Lower leg skin (tissue), 3 donors: ENCODE measurements at regions not wholly inside any gene's neighbourhood (a gene's known extent, or its start where the extent isn't known, plus 50 kb on each side); places are given as distances from the start of the nearest gene placed in this dataset.

ENCODE experiments used
- CTCF ChIP-seq, 3 donors: fragments of 450-650 bp; IDR thresholded peaks; one replicate each; pipeline ENCODE4 v1.5.1; 2016; ENCODE audit warnings: antibody characterized with exemption in 3 of 3, mild to moderate bottlenecking in 3 of 3, moderate library complexity in 2 of 3
- POLR2A ChIP-seq, 2 donors: fragments of 450-650 bp; IDR thresholded peaks; one replicate each; pipeline ENCODE4 v1.6.1; 2016 to 2017; ENCODE audit warnings: antibody characterized with exemption in 2 of 2, mild to moderate bottlenecking in 1 of 2, moderate library complexity in 1 of 2

- TF ChIP-seq CTCF (IDR thresholded peaks at IDR 0.05) (no peak), POLR2A (IDR thresholded peaks at IDR 0.05) (no peak)
These were observed 493.2 kb upstream of the AUTS2 start for GRCh38 chr7:69105092-69105491.
